ENCODE measurements at regions not wholly inside any gene's neighbourhood (a gene's known extent, or its start where the extent isn't known, plus 50 kb on each side); places are given as distances from the start of the nearest gene placed in this dataset.

DNA sequence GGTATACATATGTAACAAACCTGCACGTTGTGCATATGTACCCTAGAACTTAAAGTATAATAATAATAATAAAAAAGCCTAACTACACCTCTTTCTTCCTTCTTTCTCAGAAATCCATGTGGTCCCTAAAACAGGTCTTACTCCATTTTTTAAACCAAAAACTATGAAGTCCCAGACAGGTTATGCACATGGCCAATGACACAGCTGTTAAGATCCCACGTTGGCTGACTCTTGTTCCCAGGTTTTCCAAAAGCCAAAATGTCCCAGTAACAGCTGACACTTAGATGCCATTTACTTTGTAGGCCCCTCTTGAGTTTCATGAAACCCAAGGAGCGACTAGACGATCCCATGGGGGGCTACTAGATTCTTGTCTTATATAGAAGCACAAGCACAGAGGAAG is 97.0 kb downstream of the KCNF1 start:
- TF ChIP-seq POLR2A (IDR thresholded peaks at IDR 0.05) = no peak
- TF ChIP-seq, protein P1, sequence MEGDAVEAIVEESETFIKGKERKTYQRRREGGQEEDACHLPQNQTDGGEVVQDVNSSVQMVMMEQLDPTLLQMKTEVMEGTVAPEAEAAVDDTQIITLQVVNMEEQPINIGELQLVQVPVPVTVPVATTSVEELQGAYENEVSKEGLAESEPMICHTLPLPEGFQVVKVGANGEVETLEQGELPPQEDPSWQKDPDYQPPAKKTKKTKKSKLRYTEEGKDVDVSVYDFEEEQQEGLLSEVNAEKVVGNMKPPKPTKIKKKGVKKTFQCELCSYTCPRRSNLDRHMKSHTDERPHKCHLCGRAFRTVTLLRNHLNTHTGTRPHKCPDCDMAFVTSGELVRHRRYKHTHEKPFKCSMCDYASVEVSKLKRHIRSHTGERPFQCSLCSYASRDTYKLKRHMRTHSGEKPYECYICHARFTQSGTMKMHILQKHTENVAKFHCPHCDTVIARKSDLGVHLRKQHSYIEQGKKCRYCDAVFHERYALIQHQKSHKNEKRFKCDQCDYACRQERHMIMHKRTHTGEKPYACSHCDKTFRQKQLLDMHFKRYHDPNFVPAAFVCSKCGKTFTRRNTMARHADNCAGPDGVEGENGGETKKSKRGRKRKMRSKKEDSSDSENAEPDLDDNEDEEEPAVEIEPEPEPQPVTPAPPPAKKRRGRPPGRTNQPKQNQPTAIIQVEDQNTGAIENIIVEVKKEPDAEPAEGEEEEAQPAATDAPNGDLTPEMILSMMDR (IDR thresholded peaks at IDR 0.05) = no peak

Measured in thyroid gland (tissue), 4 donors.